ENCODE measurements at regions not wholly inside any gene's neighbourhood (a gene's known extent, or its start where the extent isn't known, plus 50 kb on each side); places are given as distances from the start of the nearest gene placed in this dataset.
A peak's percentile ranks its signal among the peaks of the same experiment; 100 is the strongest.
"Not testable (repeated sequence)": the region's sequence is repeated elsewhere in the genome, so short reads cannot be mapped to it uniquely, and the experiment has no call there.

DNA sequence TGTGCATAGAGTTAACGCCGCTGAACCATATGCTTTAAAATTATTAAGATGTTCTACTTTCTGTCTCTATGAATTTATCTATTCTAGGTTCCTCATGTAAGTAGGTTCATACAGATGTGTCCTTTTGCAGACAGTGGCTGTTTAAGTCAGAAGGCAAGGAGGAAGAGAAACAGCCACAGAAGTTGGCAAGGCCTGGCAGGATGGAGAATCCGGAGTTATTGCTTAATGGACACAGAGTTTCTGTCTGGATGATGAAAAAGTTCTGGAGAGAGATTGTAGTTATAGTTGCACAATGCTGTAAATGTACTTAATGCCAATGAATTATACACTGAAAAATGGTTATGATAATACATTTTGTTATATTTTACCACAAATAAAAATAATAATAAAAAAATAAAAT is 283.6 kb upstream of the CNR1 start:
- DNase-seq: no peak

DNA sequence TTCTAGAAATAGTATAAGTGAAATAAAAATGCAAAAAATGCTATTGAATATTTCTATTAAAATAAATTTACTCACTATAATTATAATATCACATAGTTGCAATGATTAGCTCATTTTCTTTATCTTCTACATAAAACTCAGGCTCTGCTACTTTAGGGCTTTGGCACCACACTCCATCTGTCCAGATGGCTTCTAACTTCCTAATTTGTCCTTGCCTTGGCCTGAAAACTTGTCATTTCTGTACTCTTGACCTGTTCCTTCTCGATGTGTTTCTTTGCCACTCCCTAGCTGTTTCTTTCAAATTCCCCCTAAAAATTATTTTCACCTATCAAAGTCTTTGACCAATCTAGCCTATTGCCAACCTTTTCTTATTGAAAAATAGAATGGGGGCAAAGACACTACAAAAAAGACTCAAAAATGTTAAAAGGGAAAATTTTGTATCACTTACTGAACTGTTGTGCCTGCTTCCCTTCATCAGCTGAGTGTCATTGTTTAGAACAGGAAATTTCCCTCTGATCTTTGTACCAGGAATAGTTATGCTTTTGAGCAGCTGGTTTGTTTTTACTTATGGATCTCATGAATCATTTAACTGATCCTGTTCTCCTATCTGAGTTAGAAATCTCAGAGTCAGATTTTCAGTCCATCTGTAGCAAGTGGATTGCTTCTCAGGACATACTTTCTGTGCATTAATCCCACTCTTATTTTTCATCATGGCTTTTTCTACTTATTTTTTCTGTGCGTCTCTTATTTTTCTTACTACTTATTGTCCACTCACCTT is 279.2 kb upstream of the CNR1 start:
- DNase-seq: peak; percentile 21 to 60

DNA sequence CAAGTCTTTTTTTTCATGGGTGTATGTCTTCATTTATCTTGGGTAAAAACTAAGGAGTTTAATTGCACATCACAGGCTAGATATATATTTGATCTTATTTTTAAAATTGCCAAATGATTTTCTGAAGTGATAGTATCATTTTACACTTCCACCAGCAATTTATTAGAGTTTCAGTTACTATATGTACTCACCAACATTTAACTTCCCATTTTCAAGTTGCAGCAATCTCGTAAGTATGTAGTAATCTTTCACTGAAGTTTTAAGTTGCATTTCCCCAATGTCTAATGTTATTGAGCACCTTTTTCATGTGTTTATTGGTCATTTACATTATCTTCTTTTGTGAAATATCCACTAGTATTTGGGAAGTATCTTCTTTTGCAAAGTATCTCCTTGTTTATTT is 277.4 kb upstream of the CNR1 start:
- no peak for DNase-seq

DNA sequence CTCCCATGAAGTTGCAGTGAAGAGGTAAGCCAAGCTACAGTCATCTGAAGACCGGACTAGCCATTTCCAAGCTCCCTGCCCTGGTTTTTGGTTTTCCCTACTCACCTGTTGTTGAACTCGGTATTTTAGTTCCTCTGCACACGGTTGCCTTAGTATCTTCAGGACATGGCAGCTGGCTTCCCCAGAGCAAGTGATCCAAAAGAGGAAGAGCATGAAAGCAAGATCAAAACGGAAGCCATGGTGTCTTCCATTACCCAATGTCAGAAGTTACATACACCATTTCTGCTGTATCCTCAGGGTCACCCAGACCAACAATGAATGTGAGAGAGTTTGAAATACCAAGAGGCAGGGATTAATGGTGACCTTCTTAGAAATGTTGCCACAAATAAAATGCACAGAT is 276.6 kb upstream of the CNR1 start:
- DNase-seq: no peak

DNA sequence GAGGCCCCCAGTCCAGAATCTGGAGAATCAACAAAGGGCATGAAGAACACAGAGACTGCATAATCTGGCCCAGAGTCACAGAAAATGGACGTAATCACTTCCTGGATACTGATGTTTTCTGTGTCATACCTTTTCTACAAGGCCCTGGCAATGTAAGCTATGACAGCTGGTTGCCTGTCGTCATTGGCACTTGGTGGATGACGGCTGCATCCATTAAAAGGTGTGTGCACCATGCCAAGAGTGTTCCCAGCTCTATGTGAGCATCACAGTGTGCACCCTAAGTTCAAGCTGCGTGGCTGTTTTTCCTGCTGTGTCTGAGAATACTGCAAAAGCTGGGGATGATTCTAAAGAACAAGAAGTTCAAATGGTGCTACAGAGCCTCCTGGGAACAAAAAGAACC is 275.2 kb upstream of the CNR1 start:
- no peak for DNase-seq

DNA sequence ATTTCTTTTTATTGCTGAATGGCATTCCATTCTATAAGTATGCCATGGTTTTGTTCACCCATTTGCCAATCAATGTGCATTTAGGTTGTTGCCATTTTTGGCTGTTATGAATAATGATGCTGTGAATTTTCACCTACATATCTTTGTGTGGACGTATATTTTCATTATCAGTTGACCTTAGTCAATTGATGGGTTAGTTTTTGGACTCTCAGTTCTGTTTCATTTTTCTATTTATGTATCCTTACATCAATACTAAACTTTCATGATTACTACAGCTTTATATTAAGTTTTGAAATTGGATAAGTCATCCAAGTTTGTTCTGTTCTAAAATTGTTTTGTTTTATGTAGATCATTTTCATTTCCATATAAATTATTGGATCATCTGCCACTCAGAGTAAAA is 261.9 kb upstream of the CNR1 start:
- DNase-seq: no peak

DNA sequence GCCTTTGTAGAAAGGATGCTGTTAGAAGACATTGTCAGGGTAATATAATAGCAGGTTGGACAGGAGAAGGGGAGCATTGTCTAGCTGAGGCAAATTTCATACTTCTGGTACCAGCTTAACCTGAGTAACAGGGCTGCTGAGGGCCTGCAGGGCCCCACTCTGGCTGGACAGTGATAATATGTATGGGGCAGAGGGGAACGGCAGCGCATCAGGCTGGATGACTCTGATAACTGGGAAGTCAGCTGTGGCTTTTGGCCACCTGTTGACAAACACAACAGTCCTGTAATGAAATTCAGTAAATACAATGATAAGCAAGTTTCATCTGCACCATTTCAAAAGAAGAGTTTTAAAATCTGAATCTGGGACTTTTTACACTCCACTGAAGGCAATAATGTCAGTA is 259.9 kb upstream of the CNR1 start:
- DNase-seq: no peak

DNA sequence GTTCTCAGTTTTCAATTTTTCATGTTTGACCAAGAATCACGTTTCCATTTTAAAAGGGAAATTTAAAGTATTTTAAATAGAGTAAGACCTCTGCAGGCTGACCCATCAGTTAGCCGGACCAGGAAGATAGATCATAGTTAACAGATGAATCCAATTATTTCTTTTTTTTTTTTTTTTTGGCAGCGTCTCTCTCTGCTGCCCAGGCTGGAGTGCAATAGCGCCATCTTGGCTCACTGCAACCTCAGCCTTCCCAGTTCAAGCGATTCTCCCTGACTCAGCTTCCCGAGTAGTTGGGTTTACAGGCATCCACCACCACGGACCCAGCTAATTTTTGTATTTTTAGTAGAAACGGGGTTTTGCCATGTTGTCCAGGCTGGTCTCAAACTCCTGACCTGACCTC is 256.7 kb upstream of the CNR1 start:
- no peak for DNase-seq

DNA sequence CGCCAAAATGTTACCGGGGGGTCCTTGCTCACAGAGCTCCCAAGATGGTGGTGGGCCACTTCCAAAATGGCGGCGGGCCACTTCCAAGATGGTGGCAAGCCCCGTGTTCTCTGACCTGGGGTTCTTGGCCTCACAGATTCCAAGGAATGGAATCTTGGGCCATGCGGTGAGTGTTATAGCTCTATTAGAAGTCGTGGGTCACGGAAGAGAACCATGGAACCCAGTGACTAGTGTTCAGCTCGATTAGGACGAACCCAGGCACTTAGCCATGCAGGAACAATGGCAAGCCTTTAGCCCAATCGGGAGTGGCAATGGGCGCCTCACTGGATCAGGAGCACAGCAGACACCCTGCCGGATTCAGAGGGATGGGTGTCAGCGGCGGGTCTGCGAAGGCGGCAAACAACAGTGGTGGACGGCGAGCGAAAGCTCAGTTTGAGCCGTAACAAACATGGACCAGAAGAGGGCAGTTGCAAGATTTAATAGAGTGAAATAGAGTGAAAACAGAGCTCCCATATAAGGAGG is 254.9 kb upstream of the CNR1 start:
- DNase-seq: not testable (repeated sequence)

DNA sequence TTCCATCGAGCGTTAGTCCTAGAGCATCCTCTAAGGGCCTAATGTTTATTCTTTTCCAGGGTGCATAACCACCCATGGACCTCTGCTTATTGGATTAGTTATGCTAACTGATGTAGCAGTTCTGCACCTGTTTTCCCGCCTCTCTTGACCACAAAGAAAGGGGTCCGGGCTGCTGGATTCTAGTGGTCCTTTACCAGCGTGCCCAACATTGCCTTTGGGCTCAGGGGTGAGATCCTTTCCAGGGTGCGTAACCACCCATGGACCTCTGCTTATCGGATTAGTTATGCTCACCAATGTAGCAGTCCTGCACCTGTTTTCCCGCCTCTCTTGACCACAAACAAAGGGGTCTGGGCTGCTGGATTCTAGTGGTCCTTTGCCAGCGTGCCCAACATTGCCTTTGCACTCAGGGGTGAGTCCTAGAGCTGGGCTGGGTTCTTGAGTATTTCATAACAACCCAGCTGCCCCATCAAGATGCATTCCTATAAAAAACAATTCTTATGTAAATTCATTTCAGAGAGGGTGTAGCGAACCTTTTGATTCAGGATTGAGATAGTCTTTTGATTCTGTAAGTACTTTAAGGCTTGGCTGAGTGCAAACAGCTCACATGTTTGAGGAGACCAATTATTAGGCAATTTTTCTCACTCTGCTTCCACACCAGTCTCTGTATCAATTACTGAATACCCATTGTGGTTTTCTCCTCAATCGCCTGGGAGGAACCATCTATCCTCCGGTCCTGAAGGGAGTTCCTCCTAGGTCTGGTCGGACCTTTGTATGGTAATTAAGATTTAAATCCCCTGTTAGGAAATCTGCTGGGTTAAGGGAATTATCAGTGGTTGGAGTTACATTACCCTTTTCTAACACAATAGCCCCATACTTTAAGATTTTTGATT is 253.0 kb upstream of the CNR1 start:
- DNase-seq: not testable (repeated sequence)

DNA sequence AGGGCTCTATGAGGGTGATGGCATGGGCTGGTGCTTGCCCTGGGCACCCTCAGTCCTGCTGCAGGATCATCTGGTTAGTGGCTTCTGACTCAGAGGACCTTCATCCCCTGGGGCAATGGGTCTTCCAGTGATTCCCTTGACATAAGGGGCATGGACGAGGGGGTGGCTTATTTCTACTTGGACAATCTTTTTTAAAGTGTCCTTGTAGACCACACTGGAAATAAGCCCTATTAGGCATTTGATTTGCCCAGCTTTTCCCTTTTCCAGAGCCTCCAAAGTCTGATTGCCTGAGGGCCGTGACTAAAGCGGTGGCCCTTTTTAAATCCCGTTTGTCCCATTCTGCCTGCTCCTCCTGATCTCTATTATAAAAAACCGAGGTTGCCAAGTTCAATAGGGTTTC is 251.2 kb upstream of the CNR1 start:
- not testable (repeated sequence) for DNase-seq

DNA sequence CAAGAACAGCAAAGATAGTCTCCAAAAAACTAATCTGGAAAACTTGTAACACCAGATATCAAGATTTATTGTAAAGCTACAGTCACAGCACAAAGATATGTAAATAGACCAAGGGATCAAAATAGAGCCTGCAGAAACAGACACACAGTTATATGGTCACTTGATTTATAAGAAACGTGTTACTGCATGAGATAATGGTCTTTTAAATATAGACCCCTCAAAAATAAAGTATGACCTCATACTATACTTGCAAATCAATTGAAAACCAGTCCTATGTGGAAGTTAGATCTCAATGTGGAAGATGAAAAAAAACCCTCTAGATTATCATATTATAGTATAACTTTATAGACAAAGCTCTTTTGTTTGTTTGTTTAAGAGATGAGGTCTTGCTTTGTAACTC is 247.3 kb upstream of the CNR1 start:
- DNase-seq: no peak

DNA sequence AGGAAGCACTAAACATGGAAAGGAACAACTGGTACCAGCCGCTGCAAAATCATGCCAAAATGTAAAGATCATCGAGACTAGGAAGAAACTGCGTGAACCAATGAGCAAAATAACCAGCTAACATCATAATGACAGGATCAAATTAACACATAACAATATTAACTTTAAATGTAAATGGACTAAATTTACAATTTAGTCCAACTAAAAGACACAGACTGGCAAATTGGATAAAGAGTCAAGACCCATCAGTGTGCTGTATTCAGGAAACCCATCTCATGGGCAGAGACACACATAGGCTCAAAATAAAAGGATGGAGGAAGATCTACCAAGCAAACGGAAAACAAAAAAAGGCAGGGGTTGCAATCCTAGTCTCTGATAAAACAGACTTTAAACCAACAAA is 242.2 kb upstream of the CNR1 start:
- not testable (repeated sequence) for DNase-seq

DNA sequence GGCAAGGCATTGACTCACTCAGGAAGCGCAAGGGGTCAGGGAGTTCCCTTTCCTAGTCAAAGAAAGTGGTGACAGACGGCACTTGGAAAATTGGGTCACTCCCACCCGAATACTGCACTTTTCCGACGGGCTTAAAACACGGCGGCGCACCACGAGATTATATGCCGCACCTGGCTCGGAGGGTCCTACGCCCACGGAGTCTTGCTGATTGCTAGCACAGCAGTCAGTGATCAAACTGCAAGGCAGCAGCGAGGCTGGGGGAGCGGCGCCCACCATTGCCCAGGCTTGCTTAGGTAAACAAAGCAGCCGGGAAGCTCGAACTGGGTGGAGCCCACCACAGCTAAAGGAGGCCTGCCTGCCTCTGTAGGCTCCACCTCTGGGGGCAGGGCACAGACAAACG is 240.5 kb upstream of the CNR1 start:
- DNase-seq: not testable (repeated sequence)

DNA sequence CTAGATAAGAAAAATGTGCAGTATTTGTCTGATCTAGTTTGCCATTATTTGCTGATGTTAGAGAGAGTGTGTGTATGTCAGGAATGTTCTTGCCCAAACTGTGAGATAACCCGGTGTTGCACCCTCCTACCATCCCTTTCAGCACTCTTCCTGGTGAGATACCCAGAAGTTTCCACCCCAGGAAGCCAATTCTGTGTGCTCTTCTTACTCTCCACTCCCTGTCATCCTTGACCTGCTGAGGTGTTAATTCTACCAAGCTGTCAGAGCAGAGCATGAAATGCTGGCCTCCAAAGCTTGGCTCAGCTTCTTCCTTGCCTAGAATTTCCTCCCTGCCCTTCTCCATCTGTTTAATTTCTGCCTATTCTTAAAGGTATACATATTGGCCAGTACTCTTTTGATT is 237.3 kb upstream of the CNR1 start:
- DNase-seq: no peak

DNA sequence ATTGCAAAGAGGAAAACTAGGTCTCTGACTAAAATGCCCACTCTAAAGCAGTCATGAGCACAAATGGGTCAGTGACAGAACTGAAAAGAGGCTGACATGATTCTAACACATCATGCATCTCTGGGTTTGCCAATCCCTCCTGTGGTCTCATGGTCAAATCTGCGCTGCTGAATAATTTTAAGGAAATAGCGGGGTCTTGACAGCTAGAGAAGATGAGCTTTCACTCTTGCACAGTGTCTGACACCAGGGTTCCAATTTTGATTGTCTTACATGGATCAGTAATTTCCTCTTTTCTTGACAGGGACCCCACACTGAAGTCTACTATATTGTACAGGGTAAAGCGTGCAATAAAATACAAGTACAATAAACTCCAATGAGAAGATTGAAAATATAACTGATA is 236.8 kb upstream of the CNR1 start:
- no peak for DNase-seq

DNA sequence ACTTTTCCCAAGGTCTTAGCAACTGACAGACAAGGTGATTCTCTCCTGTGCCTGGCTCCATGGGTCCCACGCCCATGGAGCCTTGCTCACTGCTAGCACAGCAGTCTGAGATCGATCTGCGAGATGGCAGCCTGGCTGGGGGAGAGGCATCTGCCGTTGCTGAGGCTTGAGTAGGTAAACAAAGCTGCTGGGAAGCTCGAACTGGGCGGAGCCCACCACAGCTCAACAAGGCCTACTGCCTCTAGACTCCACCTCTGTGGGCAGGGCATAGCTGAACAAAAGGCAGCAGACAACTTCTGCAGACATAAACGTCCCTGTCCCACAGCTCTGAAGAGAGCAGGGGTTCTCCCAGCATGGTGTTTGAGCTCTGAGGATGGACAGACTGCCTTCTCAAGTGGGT is 224.9 kb upstream of the CNR1 start:
- not testable (repeated sequence) for DNase-seq

DNA sequence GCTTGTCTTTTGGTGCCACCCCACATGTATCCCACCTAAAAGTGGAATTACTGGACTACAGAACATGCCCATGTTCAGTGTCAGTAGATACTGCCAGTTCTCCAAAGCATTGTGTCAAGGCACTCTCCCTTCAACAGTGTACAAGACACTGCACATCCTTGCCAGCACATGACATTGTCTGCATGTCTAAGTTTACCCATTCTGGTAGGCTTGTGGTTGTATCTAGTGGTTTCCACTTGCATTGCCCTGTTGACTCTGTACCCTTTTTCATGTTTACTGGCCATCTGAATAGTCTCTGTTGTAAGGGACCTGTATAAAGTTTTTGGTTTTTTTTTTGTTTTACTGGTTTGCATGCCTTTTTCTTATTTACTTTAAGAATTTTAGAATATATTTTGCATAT is 222.4 kb upstream of the CNR1 start:
- no peak for DNase-seq

DNA sequence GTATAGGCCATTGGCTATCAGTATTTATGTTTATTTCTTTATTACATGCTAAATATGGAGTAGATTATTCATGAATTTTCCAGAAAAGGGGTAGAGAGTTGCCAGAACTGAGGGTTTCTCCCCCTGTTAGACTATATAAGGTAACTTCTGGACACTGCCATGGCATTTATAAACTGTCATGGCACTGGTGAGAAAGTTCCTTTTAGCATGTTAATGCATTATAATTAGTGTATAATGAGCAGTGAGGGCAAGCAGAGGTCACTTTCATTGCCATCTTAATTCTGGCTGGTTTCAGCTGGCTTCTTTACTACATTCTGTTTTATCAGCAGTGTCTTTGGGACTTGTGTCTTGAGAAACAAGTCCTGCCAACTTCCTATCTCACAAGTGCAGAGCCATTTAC is 220.0 kb upstream of the CNR1 start:
- no peak for DNase-seq

DNA sequence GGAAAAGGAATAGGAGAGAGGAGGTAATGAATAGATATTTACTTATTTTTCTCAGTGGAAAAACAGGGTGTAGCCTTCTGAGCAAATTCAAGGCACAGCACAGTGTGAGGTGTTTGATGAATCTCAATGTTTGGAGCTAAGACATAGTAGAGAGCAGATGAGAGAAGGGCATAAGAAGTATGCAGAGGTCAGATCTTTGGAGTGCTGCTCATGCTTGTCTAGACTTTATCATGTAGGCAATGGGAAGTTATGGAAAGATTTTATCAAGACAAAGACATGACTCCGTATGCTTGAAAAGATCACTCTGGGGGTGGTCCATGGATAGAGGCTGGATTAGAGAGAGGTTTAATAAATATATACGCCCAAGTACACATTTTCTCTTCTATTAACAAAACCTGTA is 217.0 kb upstream of the CNR1 start:
- DNase-seq: no peak

DNA sequence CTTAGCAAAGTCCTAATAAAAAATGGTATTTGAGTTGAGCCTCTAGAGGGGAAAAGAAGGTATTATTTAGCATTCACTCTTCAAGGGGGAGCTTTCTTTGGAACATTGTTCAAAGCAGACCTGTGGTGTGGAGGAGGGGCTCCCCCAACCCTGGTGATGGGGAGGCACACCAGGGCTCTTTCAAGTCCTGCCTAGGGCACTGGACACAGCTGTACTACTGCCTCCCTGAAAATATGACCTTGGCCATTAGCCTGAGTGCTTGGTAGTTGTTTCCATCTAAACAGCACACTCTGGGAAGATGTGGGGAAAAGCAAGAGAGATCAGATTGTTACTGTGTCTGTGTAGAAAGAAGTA is 215.1 kb upstream of the CNR1 start:
- DNase-seq: peak in 1 of 2 experiments; percentile 14

DNA sequence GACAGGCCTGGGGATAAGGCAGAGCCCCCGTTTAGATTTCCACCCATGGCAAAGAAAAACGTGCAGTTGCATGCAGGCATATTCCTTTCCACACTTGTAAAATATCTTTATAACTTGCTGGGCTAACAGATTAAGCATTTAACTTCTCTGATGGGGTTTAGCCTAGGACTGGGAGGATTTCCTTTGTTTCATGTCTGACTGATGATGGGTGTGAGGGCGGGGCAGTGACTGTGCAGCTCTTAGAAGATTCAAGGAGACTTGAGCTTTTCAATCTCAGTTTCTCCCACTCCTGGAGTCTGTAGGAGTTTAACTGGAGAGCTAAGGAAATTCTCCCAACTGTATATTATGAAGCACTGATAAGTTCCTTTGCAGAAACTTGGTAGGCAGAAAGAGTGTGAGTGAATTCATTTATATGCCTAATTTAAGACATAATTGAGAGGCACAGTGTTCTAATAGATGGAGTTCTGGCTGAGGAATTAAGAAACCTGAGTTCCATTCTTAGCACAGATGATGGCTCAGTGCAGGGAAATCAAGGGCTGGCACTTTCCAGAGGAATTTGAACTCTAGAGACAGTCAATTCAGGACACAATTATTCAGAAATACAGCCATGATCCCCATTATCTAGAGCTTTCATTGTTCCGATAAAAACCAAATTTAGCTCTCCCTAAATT is 214.6 kb upstream of the CNR1 start:
- no peak for DNase-seq

DNA sequence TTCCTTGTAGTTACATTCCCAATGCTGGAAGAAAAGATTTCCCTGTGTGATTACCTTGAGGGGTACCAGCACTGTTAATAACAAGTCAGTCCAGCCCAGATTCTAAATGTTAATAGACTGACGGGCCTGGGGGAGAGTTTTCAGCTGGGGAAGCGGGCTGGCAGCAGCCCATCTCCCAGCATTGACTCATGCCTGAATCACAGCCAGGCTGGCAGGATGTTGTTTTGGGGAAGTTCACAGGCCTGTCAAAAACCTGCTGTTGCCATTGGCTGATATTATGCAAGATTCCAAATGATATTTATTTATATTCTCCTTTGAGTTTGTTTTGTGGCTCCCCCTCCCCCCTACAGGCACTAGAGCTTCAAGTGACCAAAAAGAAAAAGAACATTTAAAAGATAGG is 213.9 kb upstream of the CNR1 start:
- no peak for DNase-seq

DNA sequence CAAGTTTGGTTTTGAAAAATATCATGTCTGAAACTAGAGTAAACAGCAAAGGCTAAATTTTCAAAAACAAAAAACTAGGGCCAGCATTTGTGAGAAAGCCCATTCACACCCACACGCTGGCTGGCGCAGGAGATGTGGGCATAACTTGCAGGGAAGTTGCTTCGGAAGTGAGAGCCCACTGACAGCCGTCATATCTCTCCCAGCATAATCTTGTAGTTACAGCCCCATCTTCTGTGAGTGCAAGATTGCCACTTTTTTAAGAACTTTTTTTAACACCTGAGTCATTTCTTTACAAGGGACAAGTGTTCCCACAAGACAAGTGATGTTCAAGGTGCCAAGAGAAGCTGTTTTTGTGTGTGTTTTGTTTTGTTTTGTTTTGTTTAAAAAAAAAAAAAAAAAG is 212.5 kb upstream of the CNR1 start:
- DNase-seq: no peak
